ENCODE measurements at regions not wholly inside any gene's neighbourhood (a gene's known extent, or its start where the extent isn't known, plus 50 kb on each side); places are given as distances from the start of the nearest gene placed in this dataset.

DNA sequence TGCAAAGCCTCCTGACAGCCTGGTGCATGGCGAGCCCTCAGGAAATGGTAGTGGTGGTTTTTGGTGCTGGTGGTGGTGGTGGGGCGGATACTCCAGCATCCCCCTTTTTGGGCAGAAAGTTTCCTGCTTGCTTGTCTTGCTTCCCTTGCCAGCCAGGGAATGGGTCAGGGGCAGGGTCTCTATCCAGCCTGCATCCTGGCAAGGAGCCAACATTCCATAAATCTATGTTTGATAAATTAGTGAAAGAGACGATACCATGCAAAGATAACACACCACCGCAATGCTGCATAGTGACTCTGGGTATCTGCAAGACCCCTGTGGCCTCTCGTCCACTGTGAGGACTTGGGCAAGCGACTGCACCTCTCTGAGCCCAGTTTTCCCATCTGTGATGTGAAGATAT lies 246.2 kb downstream of the LRFN2 start:
- DNase-seq: no peak
- Histone ChIP-seq H3K27me3 (replicated peaks) (no peaks in the 10 kb centered on the region), H3K4me3 (ENCODE audit: low read depth, low read length) (no peak overlapping the region), H3K36me3 (replicated peaks) (no peaks in the 10 kb centered on the region), H3K27ac (no peak overlapping the region)
- in situ Hi-C loops (cut with HindIII; ENCODE audit: low pct_ligation_motif_present, low sequenced_read_pairs): no loop called here
- TF ChIP-seq, protein P1, sequence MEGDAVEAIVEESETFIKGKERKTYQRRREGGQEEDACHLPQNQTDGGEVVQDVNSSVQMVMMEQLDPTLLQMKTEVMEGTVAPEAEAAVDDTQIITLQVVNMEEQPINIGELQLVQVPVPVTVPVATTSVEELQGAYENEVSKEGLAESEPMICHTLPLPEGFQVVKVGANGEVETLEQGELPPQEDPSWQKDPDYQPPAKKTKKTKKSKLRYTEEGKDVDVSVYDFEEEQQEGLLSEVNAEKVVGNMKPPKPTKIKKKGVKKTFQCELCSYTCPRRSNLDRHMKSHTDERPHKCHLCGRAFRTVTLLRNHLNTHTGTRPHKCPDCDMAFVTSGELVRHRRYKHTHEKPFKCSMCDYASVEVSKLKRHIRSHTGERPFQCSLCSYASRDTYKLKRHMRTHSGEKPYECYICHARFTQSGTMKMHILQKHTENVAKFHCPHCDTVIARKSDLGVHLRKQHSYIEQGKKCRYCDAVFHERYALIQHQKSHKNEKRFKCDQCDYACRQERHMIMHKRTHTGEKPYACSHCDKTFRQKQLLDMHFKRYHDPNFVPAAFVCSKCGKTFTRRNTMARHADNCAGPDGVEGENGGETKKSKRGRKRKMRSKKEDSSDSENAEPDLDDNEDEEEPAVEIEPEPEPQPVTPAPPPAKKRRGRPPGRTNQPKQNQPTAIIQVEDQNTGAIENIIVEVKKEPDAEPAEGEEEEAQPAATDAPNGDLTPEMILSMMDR (IDR thresholded peaks at IDR 0.05; ENCODE audit: low read depth, low read length, missing control alignments): no peak

- DNase-seq: no peak
- no peaks in the 10 kb centered on the region for H3K27me3 ChIP-seq (replicated peaks)
- H3K27ac ChIP-seq: no peak overlapping the region
- TF ChIP-seq, protein P1 (IDR thresholded peaks at IDR 0.05; ENCODE audit: low read depth, low read length, missing control alignments): no peak
- no peak overlapping the region for H3K4me3 ChIP-seq (ENCODE audit: low read depth, low read length)
- in situ Hi-C loops (cut with HindIII; ENCODE audit: low pct_ligation_motif_present, low sequenced_read_pairs): no loop called here
- no peaks in the 10 kb centered on the region for H3K36me3 ChIP-seq (replicated peaks)
These were observed 247.0 kb downstream of the LRFN2 start for GRCh38 chr6:40340196-40340595.

- no peak overlapping the region for H3K4me3 ChIP-seq (ENCODE audit: low read depth, low read length)
- no peak overlapping the region for H3K27ac ChIP-seq
- in situ Hi-C loops (cut with HindIII; ENCODE audit: low pct_ligation_motif_present, low sequenced_read_pairs): no loop called here
- TF ChIP-seq, protein P1 (IDR thresholded peaks at IDR 0.05; ENCODE audit: low read depth, low read length, missing control alignments): no peak
- H3K36me3 ChIP-seq (replicated peaks): no peaks in the 10 kb centered on the region
- no peak for DNase-seq
- H3K27me3 ChIP-seq (replicated peaks): no peaks in the 10 kb centered on the region
These were observed 248.9 kb downstream of the LRFN2 start for GRCh38 chr6:40338306-40338705.

DNA sequence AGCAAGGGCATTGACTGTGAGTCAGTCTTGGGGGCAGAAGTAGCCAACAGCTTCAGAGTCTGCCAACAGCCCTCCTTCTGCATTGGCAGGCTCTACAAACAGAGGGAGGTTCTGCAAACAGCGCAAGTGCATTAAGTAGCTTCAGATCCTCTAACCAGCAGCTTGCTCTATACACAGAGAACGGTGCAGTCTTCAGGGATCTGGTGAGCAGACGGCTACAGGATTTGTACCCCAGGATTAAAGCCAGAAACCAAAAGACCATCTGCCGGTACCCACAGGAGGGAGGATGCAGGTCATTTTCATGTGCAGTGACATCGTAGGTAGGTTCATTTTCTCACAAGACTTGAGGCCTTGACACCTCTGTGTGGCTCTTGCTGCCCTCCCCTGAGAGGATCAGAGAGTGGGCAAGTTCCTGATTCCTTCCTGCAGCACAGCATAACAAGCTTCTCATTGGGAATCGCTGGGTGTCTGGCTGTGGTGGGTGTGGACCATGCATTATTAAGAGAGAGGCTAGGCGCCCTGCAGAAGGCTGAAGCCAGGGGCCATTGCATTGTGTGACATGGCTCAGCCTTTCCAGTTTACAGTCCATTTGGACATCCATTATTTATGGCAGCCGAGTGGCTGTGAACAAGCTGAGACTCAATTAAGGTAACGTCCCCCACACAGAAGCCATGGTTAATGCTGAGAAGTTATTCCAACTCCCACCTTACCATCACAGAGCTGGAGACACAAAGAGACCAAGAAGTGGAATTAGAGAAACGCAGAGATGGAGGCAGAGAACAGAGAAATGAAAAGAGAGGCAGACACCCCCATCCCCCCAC lies 250.0 kb downstream of the LRFN2 start:
- no peak for DNase-seq
- Histone ChIP-seq H3K27me3 (replicated peaks) (no peaks in the 10 kb centered on the region), H3K27ac (no peak overlapping the region), H3K4me3 (ENCODE audit: low read depth, low read length) (no peak overlapping the region), H3K36me3 (replicated peaks) (no peaks in the 10 kb centered on the region)
- TF ChIP-seq, protein P1 (IDR thresholded peaks at IDR 0.05; ENCODE audit: low read depth, low read length, missing control alignments): no peak
- in situ Hi-C loops (cut with HindIII; ENCODE audit: low pct_ligation_motif_present, low sequenced_read_pairs): no loop called here

- Histone ChIP-seq H3K27ac (no peak overlapping the region), H3K27me3 (replicated peaks) (no peaks in the 10 kb centered on the region), H3K4me3 (ENCODE audit: low read depth, low read length) (no peak overlapping the region), H3K36me3 (replicated peaks) (no peaks in the 10 kb centered on the region)
- TF ChIP-seq, protein P1 (IDR thresholded peaks at IDR 0.05; ENCODE audit: low read depth, low read length, missing control alignments): no peak
- in situ Hi-C loops (cut with HindIII; ENCODE audit: low pct_ligation_motif_present, low sequenced_read_pairs): no loop called here
- DNase-seq: no peak
These were observed 250.9 kb downstream of the LRFN2 start for GRCh38 chr6:40336296-40336695.

Data from brain microvascular endothelial cell (primary cell).